HCT116 (cell line): ENCODE measurements at regions not wholly inside any gene's neighbourhood (a gene's known extent, or its start where the extent isn't known, plus 50 kb on each side); places are given as distances from the start of the nearest gene placed in this dataset.

Experiments used
- ATAC-seq: fragments of 200-7000 bp; cut with Tn5 transposase; 2 replicates; pipeline ENCODE4 v1.9.1; 2020; ENCODE audit warnings: mild to moderate bottlenecking, moderate library complexity
- BruUV-seq: library from RNA; stranded (reverse); fragments of 400-500 nt; replicated peaks from 2 replicates; lab custom pipeline; 2021; lab: Mats Ljungman, UMichigan
- CTCF ChIA-PET: fragments of 300-600 bp; sonication (Branson Sonifier 250); formaldehyde crosslinking; loops from one replicate; lab custom pipeline; 2021; ENCODE audit warnings: antibody characterized with exemption; lab: Charles Lee
- POLR2A ChIA-PET: fragments of 300-600, 350-600 bp; sonication (Branson Sonifier 250); formaldehyde crosslinking; loops from one replicate; lab custom pipeline; 2021; ENCODE audit warnings: antibody characterized with exemption; lab: Charles Lee
- RAD21 ChIA-PET, 2 experiments: fragments of 300-600 bp; sonication (Branson Sonifier 250); formaldehyde crosslinking; loops; one replicate each; lab custom pipeline; 2023; ENCODE audit warnings: low total read pairs in 2 of 2; ENCODE audit not compliant: uncharacterized antibody in 2 of 2, unreplicated experiment in 2 of 2, low non-redundant PET in 1 of 2; lab: Charles Lee
- DNase-seq: peaks from one replicate; pipeline ENCODE4 v3.0.0-alpha.2; 2010; ENCODE audit warnings: low read depth, low spot score
- H2AFZ ChIP-seq: fragments of 200-600 bp; shearing (Covaris generic), sonication (generic); 2 replicates; pipeline ENCODE4 v1.6.1; 2017; ENCODE audit warnings: low read depth, mixed run types, mixed read lengths, antibody characterized with exemption, low read length; ENCODE audit not compliant: poor library complexity, severe bottlenecking
- H3K27ac ChIP-seq: 2 replicates; pipeline ENCODE4 v1.5.1; 2012; ENCODE audit warnings: low read depth, low read length
- H3K27me3 ChIP-seq: fragments of 200-600 bp; sonication (generic); 2 replicates; pipeline ENCODE4 v1.6.1; 2016; ENCODE audit warnings: mixed run types, low read length, mixed read lengths; ENCODE audit not compliant: insufficient read depth
- H3K36me3 ChIP-seq, 2 experiments: fragments of 200-500 bp in 1 of 2; fragments of 200-600 bp in 1 of 2; sonication (Bioruptor generic) in 1 of 2; sonication (generic) in 1 of 2; 2 replicates each; pipeline versions ENCODE4 v1.5.1 to v1.6.1; 2014 to 2016; ENCODE audit warnings: low read length in 2 of 2, inconsistent platforms in 1 of 2, mixed read lengths in 1 of 2, mixed run types in 1 of 2; ENCODE audit not compliant: insufficient read depth in 2 of 2, control insufficient read depth in 1 of 2
- H3K4me1 ChIP-seq, 2 experiments: fragments of 200-600 bp in 1 of 2; sonication (generic) in 1 of 2; 2 replicates each; pipeline versions ENCODE4 v1.5.1 to v1.6.1; 2012 to 2017; ENCODE audit warnings: low read length in 2 of 2, inconsistent platforms in 1 of 2, mild to moderate bottlenecking in 1 of 2, mixed read lengths in 1 of 2, mixed run types in 1 of 2, moderate library complexity in 1 of 2; ENCODE audit not compliant: insufficient read depth in 2 of 2, control insufficient read depth in 1 of 2
- H3K4me2 ChIP-seq: fragments of 200-600 bp; sonication (generic); 2 replicates; pipeline ENCODE4 v1.6.1; 2017; ENCODE audit warnings: mixed run types, low read length, mixed read lengths
- H3K4me3 ChIP-seq, 2 experiments: fragments of 200-600 bp in 1 of 2; sonication (generic) in 1 of 2; replicated peaks in 1 of 2; 2 replicates each; pipeline ENCODE4 v1.5.1; 2011 to 2016; ENCODE audit warnings: low read length in 2 of 2, control low read depth in 1 of 2, low read depth in 1 of 2, mild to moderate bottlenecking in 1 of 2, mixed read lengths in 1 of 2, mixed run types in 1 of 2
- H3K79me2 ChIP-seq: fragments of 200-600 bp; sonication (generic); 2 replicates; pipeline ENCODE4 v1.6.1; 2017; ENCODE audit warnings: mild to moderate bottlenecking, mixed run types, low read length, moderate library complexity, mixed read lengths; ENCODE audit not compliant: insufficient read depth
- H3K9ac ChIP-seq: fragments of 200-600 bp; sonication (generic); 2 replicates; pipeline ENCODE4 v1.6.1; 2016; ENCODE audit warnings: low read length, mixed read lengths
- H3K9me2 ChIP-seq: fragments of 200-600 bp; sonication (generic), shearing (Covaris generic); 2 replicates; pipeline ENCODE4 v1.6.1; 2017; ENCODE audit warnings: mixed run types, mild to moderate bottlenecking, moderate library complexity; ENCODE audit not compliant: insufficient read depth
- H3K9me3 ChIP-seq, 2 experiments: fragments of 200-500 bp in 1 of 2; fragments of 200-600 bp in 1 of 2; sonication (Bioruptor generic) in 1 of 2; sonication (generic) in 1 of 2; 2 replicates each; pipeline ENCODE4 v1.6.1; 2014 to 2017; ENCODE audit warnings: low read length in 2 of 2, mixed read lengths in 2 of 2, inconsistent platforms in 1 of 2, low read depth in 1 of 2, mild to moderate bottlenecking in 1 of 2, mixed run types in 1 of 2, moderate library complexity in 1 of 2; ENCODE audit not compliant: control insufficient read depth in 1 of 2, insufficient read depth in 1 of 2
- H4K20me1 ChIP-seq: fragments of 200-600 bp; sonication (generic), shearing (Covaris generic); 2 replicates; pipeline ENCODE4 v1.6.1; 2017; ENCODE audit warnings: mixed run types, mild to moderate bottlenecking, moderate library complexity; ENCODE audit not compliant: insufficient read depth
- CEBPB ChIP-seq: IDR thresholded peaks from 2 replicates; pipeline ENCODE4 v1.6.1; 2012; ENCODE audit warnings: low read depth
- FOSL1 ChIP-seq: IDR thresholded peaks from 2 replicates; pipeline ENCODE4 v1.6.1; 2012; ENCODE audit warnings: low read depth
- JUND ChIP-seq: IDR thresholded peaks from 2 replicates; pipeline ENCODE4 v1.6.1; 2012
- RAD21 ChIP-seq: IDR thresholded peaks from 2 replicates; pipeline ENCODE4 v1.6.1; 2012; ENCODE audit warnings: low read depth, mild to moderate bottlenecking
- YY1 ChIP-seq: IDR thresholded peaks from 2 replicates; pipeline ENCODE4 v1.6.1; 2011; ENCODE audit warnings: low read length, low read depth, moderate library complexity, mild to moderate bottlenecking; ENCODE audit not compliant: insufficient replicate concordance; ENCODE audit errors: extremely low read depth
- intact Hi-C: fragments of 100-400 bp; cut with micrococcal nuclease; formaldehyde crosslinking; loops from 2 replicates; pipeline ENCODE4 v1.10.0; 2022
- TF ChIP-seq, protein P1 (sequence below): IDR thresholded peaks from 2 replicates; pipeline ENCODE4 v1.6.1; 2012
- TF ChIP-seq, protein P2 (sequence below): IDR thresholded peaks from 2 replicates; pipeline ENCODE4 v1.6.1; 2012; ENCODE audit warnings: low read depth

DNA sequence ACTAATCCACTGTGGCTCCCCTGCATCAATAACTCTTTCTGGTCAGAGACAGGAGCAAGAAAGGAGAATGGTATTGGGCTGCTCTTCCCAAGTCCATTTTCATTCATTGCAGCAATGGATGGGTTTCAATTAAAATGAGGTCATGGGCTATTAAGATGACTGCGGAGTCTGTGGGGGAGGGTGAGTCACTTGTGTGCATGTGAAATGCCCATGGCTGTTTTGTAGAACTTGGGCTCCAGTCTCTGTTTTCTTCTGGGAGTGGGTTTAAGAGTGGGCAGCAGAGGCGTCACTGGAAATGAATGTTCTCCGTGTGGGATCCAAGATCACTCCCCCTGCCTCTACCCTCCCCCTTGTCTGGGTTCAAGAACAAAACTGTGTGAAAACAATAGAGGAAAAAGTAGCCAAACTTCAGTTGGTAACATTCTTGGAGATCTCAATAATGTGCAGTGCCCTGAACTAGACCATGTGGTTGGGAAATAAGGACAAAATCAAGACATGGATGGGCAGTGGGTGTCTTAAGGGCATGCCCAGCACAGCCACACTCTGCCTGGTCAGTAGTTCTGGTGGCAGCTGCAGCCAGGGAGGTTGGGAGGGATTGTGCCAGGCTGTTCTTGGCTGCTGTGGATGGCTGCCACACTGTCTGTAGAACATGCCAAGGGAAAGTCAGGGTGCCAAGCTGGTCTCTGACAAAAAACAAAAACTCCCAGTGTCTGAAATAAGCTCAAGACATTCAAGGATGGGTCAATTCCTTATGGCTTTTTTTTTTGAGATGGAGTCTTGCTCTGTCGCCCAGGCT, 68.2 kb upstream of the CXCR4 start:
- no peaks in the 10 kb centered on the region for H3K36me3 ChIP-seq
- H2AFZ ChIP-seq: no peak overlapping the region
- H3K4me3 ChIP-seq: no peak overlapping the region
- CTCF ChIA-PET: no interaction called here
- intact Hi-C loops: no loop called here
- no peak overlapping the region for H3K4me2 ChIP-seq
- H3K9ac ChIP-seq: no peak overlapping the region
- H3K9me2 ChIP-seq: no peaks in the 10 kb centered on the region
- TF ChIP-seq, protein P1, sequence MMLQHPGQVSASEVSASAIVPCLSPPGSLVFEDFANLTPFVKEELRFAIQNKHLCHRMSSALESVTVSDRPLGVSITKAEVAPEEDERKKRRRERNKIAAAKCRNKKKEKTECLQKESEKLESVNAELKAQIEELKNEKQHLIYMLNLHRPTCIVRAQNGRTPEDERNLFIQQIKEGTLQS: no peak
- TF ChIP-seq, protein P2, sequence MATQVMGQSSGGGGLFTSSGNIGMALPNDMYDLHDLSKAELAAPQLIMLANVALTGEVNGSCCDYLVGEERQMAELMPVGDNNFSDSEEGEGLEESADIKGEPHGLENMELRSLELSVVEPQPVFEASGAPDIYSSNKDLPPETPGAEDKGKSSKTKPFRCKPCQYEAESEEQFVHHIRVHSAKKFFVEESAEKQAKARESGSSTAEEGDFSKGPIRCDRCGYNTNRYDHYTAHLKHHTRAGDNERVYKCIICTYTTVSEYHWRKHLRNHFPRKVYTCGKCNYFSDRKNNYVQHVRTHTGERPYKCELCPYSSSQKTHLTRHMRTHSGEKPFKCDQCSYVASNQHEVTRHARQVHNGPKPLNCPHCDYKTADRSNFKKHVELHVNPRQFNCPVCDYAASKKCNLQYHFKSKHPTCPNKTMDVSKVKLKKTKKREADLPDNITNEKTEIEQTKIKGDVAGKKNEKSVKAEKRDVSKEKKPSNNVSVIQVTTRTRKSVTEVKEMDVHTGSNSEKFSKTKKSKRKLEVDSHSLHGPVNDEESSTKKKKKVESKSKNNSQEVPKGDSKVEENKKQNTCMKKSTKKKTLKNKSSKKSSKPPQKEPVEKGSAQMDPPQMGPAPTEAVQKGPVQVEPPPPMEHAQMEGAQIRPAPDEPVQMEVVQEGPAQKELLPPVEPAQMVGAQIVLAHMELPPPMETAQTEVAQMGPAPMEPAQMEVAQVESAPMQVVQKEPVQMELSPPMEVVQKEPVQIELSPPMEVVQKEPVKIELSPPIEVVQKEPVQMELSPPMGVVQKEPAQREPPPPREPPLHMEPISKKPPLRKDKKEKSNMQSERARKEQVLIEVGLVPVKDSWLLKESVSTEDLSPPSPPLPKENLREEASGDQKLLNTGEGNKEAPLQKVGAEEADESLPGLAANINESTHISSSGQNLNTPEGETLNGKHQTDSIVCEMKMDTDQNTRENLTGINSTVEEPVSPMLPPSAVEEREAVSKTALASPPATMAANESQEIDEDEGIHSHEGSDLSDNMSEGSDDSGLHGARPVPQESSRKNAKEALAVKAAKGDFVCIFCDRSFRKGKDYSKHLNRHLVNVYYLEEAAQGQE: no peak
- TF ChIP-seq FOSL1 (no peak), JUND (no peak), RAD21 (no peak), YY1 (no peak), CEBPB (no peak)
- POLR2A ChIA-PET: no interaction called here
- RAD21 ChIA-PET: no interaction called here
- H3K79me2 ChIP-seq: no peaks in the 10 kb centered on the region
- no peaks in the 10 kb centered on the region for H3K9me3 ChIP-seq
- ATAC-seq (no peak), DNase-seq (no peak)
- H3K27me3 ChIP-seq: peaks cover 4% of the 10 kb centered on the region; the same call in 1 of the 2 replicates
- H4K20me1 ChIP-seq: no peaks in the 10 kb centered on the region
- BruUV-seq: no TSS peak
- no peak overlapping the region for H3K27ac ChIP-seq
- H3K4me1 ChIP-seq: no peaks in the 10 kb centered on the region
